GM18858 (cell line): ENCODE measurements at regions not wholly inside any gene's neighbourhood (a gene's known extent, or its start where the extent isn't known, plus 50 kb on each side); places are given as distances from the start of the nearest gene placed in this dataset.

ENCODE experiments used
- ATAC-seq: cut with Tn5 transposase; IDR thresholded peaks from one replicate; pipeline ENCODE4 v1.9.1; 2021; ENCODE audit not compliant: unreplicated experiment

DNA sequence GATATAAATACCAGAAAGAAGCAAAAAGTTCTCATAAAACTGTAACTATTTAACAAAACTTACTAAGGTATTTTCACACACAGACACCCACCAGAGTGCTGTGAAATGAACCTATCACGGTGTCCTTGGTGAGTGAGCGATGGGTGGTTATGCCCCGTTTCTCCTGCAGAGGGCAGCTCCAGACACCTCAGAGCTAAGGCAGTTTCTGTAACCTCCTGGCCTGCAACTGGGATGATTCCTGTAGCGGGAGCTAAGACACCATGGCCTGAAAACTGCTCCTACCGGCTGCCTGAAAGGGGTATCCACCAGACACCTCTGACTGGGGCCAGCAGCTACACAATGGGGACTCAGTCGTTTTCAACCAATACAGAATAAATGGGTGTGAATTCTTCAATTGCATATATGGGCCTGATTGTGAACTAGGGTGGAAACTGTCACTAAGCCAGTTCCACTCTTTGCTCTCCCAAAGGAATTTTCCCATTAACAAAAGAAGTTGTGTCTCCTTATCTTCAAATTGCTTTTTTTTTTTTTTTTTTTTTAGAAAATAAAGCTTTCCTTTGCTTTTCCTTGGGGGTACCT lies 2375.8 kb upstream of the TENM3 start:
- peak; percentile 96 for ATAC-seq

DNA sequence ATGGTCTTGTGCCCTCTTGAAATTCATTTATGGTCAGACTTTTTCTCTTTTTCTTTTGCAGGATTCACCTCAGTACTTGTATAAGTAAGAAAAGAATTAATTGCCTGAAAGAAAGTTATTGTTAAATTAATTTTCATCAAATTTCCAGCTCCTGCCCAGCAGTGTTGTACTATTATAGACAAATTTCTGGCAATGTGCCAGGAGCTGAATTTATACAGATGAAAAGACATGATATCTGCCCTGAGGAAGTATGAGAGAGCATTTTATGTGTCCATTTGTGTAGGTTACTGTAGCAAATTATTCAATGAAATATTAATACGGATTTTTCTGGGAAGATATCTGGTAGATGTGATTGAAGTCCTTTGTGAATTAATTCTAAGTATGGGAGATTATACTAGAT lies 2371.5 kb upstream of the TENM3 start:
- ATAC-seq, result no peak

DNA sequence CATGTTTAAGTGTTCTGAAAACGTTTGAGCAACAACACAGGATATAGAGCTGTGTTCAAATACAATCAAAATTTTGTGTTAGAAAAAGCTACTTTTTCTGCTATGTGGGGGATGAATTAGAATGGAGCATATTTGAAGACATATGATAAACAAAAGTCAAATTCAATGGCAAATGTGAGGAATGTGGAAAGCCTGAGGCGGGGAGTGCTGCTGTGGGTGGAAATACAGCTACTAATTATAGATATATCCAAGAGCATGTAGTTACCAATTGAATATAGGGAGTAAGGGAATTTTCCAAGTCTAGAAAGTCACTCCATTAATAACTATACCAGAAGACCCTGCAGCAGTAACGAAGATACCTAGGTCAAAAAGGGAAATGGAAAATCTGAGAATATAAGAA lies 2370.4 kb upstream of the TENM3 start:
- no peak for ATAC-seq

DNA sequence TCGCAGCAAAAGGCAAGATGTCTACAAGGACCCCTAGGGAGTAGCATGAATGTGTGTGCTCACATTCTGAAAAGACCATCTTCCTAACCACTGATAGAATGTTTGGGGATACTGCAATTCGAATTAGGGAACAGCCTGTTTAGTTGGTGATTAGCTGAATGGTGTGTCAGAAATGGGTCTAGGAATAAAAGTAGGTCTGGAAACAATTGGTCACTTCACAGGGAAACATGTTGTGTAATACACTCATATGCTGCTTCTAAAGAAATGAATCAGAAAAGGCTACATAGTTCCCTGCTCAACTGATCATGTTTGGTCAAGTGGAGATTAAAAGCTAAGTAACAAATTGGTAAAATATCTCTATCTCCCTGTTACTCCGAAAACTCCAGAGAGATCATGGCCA lies 2362.4 kb upstream of the TENM3 start:
- ATAC-seq, result no peak

DNA sequence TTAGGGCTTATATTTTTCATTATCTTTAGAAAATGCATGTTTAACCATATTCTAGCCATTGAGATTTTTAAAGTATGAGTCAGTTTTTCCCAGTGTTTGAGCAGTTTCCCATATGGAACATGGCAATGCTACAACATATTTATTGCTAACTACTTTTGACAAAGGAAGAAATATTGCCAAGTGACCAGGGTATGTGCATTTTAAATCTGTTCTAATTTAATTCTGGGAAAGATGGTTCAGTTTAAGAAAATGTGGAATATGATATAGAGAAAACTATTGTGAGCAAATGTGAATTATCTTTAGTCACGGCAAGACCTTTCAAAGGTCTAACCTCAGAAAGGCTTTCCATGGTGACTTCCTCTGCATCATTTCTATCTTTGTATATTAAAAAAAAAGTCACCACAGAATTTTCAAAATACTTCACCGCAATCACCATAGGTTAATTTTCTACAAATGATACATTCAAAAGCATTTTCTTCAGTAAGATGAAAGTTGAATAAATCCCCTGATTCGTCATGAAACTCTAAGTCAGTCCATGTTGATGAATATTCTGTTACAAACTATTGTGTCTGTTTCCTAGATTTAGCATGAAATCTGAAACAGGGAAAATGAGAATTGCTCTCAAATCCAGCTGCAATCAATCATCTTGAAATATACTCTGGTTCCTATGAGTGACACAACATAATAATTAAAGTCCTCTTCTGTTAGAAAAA lies 2349.0 kb upstream of the TENM3 start:
- ATAC-seq, result no peak

DNA sequence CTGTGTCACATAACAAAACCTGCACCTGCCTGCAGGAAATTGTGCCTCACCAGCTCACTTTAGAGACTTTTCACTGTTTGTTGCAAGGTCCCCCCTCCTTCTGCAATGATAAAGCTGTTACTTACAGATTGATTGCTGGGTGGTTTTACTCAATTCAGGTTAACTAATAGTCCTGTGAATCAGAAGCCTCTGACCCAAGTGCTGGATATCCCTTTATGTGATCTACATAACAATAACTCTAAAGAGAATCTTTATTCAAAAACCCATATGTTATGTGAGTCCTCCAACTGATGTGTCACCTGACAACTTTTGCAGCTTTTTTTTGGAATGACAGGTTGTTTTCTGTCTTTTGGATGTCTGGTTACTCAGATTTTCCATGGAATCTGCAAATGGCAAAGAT lies 2323.6 kb upstream of the TENM3 start:
- ATAC-seq, result no peak

DNA sequence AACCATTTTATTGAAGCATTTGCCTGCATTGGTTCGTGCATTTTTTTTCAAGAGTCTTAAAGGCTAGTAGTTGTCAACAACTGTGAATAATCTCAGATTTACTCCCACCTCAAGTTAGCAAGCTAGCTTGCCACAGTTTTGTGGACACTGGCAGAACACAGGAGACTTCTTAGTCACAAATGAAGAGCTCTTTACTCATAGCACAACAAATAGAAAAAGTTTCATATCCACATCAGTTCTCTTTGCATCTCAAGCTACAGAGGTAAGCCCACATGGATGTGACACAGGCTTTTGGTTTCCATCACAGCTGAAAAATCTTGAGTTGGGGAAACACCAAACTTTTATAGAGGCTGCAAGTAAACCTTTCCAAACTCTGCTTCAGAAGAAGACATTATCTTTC lies 2315.7 kb upstream of the TENM3 start:
- peak; percentile 73 for ATAC-seq

DNA sequence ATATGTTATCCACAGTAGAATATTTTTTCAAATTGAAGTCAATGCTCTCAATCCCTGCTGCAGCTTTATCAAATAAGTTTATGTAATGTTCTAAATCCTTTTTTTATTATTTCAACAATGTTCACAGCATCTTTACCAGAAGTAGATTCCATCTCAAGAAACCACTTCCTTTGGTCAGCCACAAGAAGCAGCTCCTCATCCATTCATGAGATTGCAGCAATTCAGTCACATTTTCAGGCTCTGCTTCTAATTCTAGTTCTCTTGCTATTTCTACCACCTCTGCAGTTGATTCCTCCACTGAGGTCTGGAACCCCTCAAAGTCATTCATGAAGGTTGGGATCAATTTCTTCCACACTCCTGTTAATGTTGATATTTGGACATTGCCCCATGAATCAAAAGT lies 2301.3 kb upstream of the TENM3 start:
- ATAC-seq, result no peak

DNA sequence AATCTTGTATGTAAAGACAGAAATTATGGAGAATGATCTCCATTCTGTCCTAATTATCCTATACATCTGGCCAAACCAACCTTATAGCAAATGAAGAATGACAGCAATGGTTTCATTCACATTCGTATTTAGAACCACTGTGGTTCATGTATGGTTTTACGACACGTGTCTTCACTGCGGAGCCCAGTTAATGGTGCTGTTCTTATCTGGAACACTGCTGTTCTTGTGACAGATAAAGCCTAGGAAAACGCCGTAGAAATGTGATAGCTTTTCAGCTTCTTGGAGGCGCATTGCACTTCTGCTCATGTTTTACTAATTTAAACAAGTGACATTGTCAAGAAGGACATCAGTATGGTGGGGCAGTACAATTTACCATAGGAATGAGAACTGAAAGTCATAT lies 2266.4 kb upstream of the TENM3 start:
- no peak for ATAC-seq

DNA sequence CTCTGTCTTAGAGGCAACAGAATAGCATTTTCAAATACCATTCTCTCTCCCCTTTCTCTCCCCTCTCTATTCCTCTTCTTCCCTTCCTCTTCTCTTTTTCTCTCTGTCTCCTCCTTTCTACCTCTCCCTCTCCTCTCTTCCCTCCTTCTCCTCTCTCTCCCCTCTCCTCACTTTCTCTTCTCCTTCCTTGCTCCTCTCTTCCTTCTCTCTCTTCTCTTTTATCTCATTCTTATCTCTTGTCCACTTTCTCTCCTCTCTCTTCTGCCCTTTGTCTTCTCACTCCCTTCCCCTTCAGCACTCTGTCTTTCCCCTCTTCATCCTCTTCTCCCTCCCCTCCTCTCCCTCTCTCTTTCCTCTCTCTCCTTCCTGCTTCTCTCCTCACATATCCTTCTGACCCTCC lies 2265.8 kb upstream of the TENM3 start:
- ATAC-seq, result no peak

DNA sequence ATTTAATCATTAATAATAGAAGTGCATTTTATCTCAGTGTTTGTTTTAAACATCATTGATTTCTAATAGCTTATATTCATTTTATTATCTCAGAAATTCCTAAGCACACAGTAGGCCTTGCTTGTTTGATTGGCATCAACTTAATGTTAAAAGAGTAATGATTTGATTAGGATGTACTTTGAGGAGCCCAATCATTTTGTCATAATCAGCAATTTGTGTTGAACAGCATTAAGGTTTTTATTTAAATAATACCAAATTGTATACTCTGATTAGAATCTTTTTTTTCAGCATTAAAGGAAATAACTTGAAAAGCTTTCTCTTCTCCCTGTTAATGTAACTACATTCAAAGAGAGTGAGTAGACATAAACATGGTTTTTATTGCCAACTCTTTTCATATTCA lies 2262.0 kb upstream of the TENM3 start:
- no peak for ATAC-seq

DNA sequence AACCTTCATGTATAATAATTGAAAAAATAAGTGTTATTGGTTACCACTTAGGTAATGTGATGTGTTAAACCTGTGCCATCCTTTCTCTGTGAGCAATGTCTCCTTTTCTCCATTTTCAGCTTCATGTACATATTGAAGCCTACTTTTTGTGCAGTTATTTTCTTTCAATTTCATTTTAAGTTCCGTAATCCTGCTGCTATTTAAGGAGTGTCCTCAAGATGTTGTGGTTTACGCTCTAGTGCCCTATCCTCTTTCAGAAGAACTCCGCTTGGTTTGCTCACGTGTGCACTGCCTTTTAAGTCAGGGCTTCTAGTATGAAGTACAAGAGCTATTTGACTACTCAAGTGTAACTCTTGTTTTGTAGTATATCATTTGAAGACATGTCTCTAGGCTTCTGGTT lies 2253.2 kb upstream of the TENM3 start:
- peak; percentile 100 for ATAC-seq

DNA sequence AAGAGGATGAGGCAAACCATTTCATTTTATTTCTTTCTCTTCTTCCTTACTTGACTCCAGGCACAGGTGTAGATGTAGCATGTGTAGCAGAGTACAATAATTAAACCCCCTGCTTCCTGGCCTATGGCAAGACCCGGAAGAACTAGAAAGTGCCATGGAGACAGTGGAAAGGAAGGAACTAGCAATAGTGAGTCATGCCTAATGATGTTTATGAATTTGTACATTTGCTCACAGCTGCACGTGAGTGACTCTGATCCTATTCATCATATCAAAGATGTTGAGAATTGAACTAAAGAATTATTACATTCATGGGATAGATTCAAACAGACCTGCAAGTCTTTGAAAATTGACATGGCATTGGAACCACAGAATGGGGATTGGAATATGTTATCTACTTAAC lies 2233.9 kb upstream of the TENM3 start:
- no peak for ATAC-seq

DNA sequence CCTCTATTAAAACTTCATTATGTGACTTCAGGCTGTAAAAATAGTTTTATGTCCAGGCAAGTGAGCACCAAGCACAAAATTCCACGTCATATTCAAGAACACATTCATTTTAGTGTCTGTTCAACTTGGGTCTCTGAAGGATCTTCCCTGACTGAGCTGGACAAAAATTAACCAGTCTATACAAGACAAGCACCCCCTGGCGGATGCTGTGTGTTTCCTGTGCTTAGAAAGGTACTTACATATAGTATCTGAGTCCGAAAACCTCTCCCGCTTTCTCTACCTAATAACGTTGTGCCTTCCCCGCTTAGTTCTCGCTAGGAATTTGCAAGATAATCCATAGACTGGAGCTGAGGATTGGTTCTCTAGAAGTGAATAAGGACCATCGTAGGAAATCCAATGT lies 2214.5 kb upstream of the TENM3 start:
- ATAC-seq, result no peak

DNA sequence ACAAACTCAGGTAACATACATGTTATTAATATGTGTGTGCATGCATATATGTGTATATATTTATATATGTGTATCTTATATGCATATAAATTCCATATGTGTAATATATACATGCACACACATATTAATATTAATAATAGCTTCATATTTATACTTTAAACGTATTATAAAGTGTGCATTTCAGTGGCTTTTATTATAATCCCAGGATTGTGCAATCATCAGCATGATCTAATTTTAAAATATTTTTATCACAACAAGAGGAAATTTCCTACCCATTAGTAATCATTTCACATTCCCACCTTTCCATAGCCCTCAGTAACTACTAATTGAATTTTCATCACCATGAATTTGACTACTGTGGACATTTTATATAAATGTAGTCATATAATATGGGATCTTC lies 2211.9 kb upstream of the TENM3 start:
- ATAC-seq, result no peak

DNA sequence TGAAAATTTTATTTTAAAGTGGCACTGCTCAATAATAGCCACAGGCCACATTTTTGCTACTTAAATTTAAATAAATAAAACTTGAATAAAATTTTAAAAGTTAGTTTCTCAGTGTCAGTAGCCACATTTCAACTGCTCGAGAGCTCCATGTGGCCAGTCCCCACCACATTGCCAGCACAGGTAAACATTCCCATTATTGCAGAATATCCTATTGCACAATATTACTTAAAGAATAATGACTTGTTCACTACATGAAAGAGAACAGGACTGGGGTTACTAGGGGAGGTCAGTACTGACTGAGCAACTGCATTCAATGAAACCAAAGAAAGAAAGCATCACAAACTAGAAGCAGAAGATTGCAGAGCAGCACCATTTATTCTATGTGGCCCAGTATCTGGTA lies 2201.6 kb upstream of the TENM3 start:
- no peak for ATAC-seq

DNA sequence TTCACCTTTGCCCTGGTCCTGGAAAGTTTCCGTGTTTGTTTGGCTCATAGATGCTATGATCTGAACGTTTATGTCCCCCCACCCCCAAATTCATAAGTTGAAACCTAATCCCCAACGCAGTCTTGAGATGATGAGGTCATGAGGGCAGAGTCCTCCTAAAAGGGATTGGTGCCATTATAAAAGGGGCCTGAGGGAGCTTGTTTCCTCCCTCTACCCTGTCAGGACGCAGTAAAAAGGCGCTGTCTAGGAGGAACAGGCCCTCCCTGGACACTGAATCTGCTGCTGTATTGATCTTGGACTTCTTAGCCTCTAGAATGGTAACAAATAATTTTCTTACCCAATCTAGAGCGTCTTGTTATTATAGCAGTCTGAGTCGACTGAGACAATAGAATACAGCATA lies 2190.6 kb upstream of the TENM3 start:
- ATAC-seq, result no peak

DNA sequence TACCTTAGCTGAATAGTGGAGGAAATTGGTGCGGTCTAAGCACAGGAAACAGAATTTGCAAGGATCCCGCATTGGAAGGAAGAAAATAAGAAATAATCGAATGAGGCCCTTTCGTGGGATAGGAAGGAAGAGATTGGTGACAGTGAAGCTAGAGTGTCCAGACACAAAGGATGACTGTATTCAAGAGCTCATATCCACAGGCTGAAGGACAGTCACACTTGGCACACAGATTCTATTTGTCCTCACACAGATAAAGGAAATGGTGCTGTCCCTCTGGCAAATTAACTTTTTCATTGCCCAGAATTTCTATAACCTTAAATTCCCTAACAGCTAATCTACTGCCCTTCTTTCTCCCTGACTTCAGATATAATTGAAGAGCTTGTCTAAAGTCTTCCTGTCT lies 2188.9 kb upstream of the TENM3 start:
- no peak for ATAC-seq

DNA sequence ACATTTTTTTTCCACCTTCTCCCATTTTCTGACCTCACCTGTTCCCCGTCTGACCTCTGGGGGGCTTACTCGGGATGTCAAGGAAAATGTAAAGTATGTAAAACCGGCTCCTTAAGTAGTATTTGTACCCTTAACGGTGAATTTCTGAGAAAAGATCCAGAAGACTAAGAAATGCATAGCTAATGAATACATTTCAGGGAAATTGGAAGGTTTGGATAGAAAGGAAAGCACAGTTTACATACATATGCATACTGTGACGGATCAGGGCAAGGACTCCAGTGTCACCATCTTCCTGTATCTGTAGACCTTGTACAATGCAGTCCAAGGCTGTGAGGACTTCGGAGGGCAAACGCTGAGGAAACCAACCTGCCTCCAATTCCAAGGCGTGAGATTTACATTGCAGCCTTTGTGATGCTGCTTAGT lies 2185.9 kb upstream of the TENM3 start:
- no peak for ATAC-seq

DNA sequence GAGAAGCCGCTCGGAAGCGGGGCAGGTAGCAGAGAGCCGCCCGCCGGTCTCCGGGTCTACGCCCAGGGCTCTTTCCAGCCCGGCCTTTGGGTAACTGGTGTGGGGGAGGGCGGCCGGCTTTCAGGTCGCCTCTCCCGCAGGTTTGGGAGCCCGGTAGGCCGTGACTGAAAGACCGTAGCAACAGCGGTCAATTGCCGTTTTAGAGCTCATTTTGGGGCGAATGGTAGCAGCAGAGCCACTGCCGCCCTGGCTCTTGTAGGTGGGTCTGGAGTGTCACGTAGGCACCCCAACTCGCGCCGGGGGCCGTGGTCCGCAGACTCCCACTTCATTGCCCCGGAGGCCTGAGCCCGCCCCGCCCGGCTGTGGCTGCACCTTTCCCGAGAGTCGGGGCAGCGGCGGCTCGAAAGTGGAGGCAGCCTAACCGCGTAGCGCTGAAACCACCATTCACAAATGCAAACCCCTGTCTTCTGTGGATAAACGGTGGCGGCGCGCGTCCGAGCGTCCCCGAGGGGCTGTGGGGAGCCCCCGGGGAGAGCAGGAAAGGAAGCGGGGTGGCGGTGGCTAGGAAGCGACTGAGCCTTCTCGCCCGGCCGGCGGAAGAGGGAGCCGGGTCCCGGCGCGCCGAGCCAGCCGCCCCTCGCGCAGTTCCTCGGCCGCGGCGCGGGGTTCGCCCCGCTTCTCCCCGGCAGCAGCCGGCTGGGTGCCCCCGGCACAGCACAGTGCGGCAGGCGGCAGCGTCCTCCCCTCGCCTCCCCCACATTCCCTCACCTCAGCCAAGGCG lies 2185.1 kb upstream of the TENM3 start:
- peak; percentile 36 for ATAC-seq

DNA sequence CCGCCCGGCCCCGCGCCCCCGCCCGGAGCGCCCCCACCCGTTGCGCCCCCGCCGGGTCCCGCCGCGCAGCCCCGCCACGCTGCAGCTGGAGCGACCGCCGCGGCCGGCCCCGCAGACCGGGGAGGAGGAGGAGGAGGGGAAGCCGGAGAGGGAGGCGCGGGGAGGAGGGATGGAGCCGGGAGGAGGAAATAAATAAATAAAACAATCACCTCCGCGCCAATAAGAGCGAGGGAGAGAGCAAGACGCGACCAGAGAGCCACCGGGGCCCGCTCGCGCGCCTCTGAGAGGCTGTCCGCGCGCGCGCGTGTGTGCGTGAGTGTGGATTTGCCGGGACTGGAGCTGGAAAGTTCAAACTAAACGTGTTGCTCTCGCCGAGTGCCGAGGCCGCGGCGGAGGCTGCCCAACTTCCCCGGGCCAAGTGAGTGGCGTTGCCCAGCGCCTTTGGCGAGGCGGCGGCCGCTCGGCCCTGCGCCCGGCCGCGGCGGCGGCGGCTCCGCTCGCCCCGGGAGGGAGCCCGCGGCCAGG lies 2184.4 kb upstream of the TENM3 start:
- ATAC-seq, result no peak

DNA sequence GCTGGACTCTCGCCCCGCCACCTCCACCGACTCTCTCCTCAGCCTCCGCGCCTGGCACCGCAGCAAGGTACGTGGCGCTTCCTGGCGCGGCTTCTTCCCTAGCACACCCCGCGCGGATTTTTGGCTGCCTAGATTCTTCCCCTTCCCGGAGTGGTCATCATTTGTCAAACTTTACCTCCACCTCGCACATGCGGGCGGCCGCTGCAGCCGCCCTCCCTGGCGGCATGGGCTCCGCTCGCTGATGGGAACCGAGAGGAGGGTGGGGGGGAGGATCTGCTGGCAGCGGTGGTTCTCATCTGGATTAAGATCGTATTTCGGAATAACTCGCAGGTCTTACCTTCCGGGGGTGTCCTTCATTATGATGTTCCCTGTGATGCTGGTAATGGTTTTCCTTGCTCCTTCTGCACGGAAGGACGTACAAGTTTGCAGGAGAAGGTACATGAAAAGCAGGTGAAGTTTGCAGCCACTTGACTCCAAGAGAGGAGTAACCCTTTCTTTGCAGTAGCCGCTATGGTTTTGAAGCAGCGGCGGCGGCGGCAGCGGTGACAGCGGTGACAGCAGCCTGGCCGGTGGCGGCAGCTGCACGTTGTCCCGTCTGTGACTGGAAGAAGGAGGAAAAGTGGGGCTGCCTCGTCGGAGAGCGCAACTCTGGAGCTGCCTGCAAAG lies 2183.9 kb upstream of the TENM3 start:
- ATAC-seq, result no peak
